ENCODE measurements at regions not wholly inside any gene's neighbourhood (a gene's known extent, or its start where the extent isn't known, plus 50 kb on each side); places are given as distances from the start of the nearest gene placed in this dataset.
A peak's percentile ranks its signal among the peaks of the same experiment; 100 is the strongest.

DNA sequence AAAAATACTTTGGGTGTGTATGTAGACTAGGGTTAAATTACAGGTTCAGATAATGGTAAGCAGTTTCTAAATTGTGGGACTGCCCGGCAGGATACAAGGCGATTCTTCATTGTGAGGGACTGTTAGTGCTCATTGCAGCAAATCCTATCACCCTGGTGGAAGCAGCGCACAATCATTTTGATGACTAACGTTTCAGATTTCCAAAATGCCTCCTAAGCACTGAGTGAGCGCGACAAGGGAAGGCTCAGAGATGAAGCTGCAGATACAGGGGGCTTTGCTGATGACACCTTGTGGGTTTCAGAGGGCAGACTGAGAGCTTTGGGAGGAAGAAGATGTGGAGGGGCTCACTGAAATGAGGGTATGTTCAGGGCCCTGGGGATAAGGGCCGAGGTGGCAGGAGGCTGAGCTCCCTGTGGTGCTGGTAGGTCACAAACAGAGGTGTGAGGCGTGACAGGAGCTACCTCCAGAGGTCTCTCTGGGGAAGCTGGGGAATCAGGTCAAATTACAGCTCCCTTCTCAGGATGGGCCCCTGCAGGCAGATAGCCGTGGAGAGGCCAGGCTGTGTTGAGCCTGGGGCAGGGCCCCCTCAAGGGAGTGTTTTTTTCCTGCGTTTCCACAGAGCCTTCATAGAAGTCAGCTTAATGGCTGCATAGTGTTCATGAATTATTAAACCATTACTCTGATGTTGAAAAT is 84.5 kb upstream of the FYN start:
- H3K4me1 ChIP-seq (ENCODE audit: insufficient read depth, low read length) = peaks cover 4% of the 10 kb centered on the region; the same call in 1 of the 2 replicates
- H2BK120ac ChIP-seq (ENCODE audit: low read depth, low read length, poor library complexity, severe bottlenecking) = no peak overlapping the region
- H2BK15ac ChIP-seq (ENCODE audit: low read depth, low read length) = no peak overlapping the region
- no peak overlapping the region for H4K5ac ChIP-seq (ENCODE audit: insufficient read length, low read depth, low read length)
- H3K79me2 ChIP-seq (ENCODE audit: insufficient read depth, low read length) = no peaks in the 10 kb centered on the region
- no peak overlapping the region for H3K4me2 ChIP-seq (ENCODE audit: insufficient read depth, insufficient read length, low read length)
- Mint-ChIP-seq H3K4me3 (no peak overlapping the region), H3K9me3 (peaks cover 0 to 2% of the 10 kb centered on the region in 2 experiments; a peak in 2 of 5 replicates), H3K27me3 (ENCODE audit: low read depth) (peaks cover 1% of the 10 kb centered on the region; the same call in 1 of the 2 replicates), H3K27ac (no peak overlapping the region), H3K4me1 (peaks cover 11 to 17% of the 10 kb centered on the region in 2 experiments), H3K36me3 (ENCODE audit: insufficient read depth in 1 of 3, low read depth in 3 of 3) (0 out of 7 replicates have a peak, but pooled peaks cover 0 to 4% (median 0%) of the 10 kb centered on the region in 3 experiments)
- H2BK20ac ChIP-seq (ENCODE audit: low read depth, low read length, poor library complexity, severe bottlenecking) = no peak overlapping the region
- H3K23me2 ChIP-seq (ENCODE audit: insufficient read length, low read depth, low read length, poor library complexity, severe bottlenecking) = no peaks in the 10 kb centered on the region
- no peak overlapping the region for H4K8ac ChIP-seq (replicated peaks; ENCODE audit: insufficient read length, low read depth, low read length)
- H3K27me3 ChIP-seq (ENCODE audit: insufficient read depth, low read length) = no peaks in the 10 kb centered on the region
- no peak overlapping the region for H4K91ac ChIP-seq (ENCODE audit: insufficient read length, low read depth, low read length)
- H3K18ac ChIP-seq (ENCODE audit: insufficient read length, low read depth, low read length) = no peak overlapping the region
- no peaks in the 10 kb centered on the region for H3K79me1 ChIP-seq (ENCODE audit: insufficient read depth, low read depth, low read length, poor library complexity, severe bottlenecking)
- TF ChIP-seq, protein P1, sequence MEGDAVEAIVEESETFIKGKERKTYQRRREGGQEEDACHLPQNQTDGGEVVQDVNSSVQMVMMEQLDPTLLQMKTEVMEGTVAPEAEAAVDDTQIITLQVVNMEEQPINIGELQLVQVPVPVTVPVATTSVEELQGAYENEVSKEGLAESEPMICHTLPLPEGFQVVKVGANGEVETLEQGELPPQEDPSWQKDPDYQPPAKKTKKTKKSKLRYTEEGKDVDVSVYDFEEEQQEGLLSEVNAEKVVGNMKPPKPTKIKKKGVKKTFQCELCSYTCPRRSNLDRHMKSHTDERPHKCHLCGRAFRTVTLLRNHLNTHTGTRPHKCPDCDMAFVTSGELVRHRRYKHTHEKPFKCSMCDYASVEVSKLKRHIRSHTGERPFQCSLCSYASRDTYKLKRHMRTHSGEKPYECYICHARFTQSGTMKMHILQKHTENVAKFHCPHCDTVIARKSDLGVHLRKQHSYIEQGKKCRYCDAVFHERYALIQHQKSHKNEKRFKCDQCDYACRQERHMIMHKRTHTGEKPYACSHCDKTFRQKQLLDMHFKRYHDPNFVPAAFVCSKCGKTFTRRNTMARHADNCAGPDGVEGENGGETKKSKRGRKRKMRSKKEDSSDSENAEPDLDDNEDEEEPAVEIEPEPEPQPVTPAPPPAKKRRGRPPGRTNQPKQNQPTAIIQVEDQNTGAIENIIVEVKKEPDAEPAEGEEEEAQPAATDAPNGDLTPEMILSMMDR (conservative IDR thresholded peaks at IDR 0.05) = peak; percentile 36; the same call in 2 of the 3 replicates
- no peak overlapping the region for H3T11ph ChIP-seq (ENCODE audit: low read length)
- H3K4ac ChIP-seq (ENCODE audit: low read depth, low read length) = no peak overlapping the region
- no CpG with 5 or more reads among the region's 10 CpGs for WGBS (ENCODE audit: extremely low coverage, insufficient read length, low lambda C conversion rate)
- no peak overlapping the region for H3K14ac ChIP-seq (ENCODE audit: insufficient read depth, low read length)
- no peaks in the 10 kb centered on the region for H4K20me1 ChIP-seq (ENCODE audit: control insufficient read depth, insufficient read depth, insufficient read length)
- H3K27ac ChIP-seq (ENCODE audit: insufficient read length, low read depth, low read length) = no peak overlapping the region
- DNase-seq = peak; percentile 78
- no peak overlapping the region for H2AK5ac ChIP-seq (ENCODE audit: insufficient read length, low read length)
- no peaks in the 10 kb centered on the region for H3K9me3 ChIP-seq (ENCODE audit: control insufficient read depth, low read depth, low read length)
- no peak overlapping the region for H2BK12ac ChIP-seq (ENCODE audit: insufficient read length, low read depth, low read length)
- H2AFZ ChIP-seq (ENCODE audit: low read length) = no peak overlapping the region
- no peak overlapping the region for H3K56ac ChIP-seq (ENCODE audit: insufficient read length, low read depth, low read length)
- H2BK5ac ChIP-seq (ENCODE audit: insufficient read length, low read length) = no peak overlapping the region
- no peak overlapping the region for H3K9ac ChIP-seq (ENCODE audit: extremely low read depth, insufficient read length, low read length)
- no peak overlapping the region for H3K23ac ChIP-seq (ENCODE audit: insufficient read length, low read depth, low read length)

Measured in H9 (cell line).